ENCODE measurements at regions not wholly inside any gene's neighbourhood (a gene's known extent, or its start where the extent isn't known, plus 50 kb on each side); places are given as distances from the start of the nearest gene placed in this dataset.

- TF ChIP-seq POLR2AphosphoS5 (IDR thresholded peaks at IDR 0.05; ENCODE audit: low read depth, low read length): no peak
- TF ChIP-seq TAF1 (IDR thresholded peaks at IDR 0.05; ENCODE audit: borderline replicate concordance, insufficient read depth, low read length): no peak
- no peak for TF ChIP-seq SIN3A (IDR thresholded peaks at IDR 0.05; ENCODE audit: borderline replicate concordance, insufficient read depth, low read length)
- no peak for TF ChIP-seq FOXP2 (optimal IDR thresholded peaks at IDR 0.05; ENCODE audit: borderline replicate concordance, extremely low read depth, extremely low read length, insufficient read depth)
These were observed 104.1 kb upstream of the GSE1 start for GRCh38 chr16:85508993-85509392.
